MM.1S (cell line): ENCODE measurements at regions not wholly inside any gene's neighbourhood (a gene's known extent, or its start where the extent isn't known, plus 50 kb on each side); places are given as distances from the start of the nearest gene placed in this dataset.

Experiments used
- DNase-seq: peaks from one replicate; pipeline ENCODE4 v3.0.0-alpha.2; 2015
- H2AFZ ChIP-seq: fragments of 300-600 bp; sonication (generic); 2 replicates; pipeline ENCODE4 v1.6.0; 2016; ENCODE audit warnings: antibody characterized with exemption, low read length
- H3F3A ChIP-seq: fragments of 300-600 bp; sonication (generic); 2 replicates; pipeline ENCODE4 v1.6.1; 2016; ENCODE audit warnings: mild to moderate bottlenecking, antibody characterized with exemption, low read length, moderate library complexity, mixed read lengths; ENCODE audit not compliant: insufficient read depth
- H3K27ac ChIP-seq: fragments of 300-600 bp; sonication (generic); 2 replicates; pipeline ENCODE4 v1.5.1; 2016; ENCODE audit warnings: mild to moderate bottlenecking, low read length
- H3K27me3 ChIP-seq: fragments of 300-600 bp; sonication (generic); replicated peaks from 2 replicates; pipeline ENCODE4 v1.6.0; 2016; ENCODE audit warnings: low read length; ENCODE audit not compliant: insufficient read depth
- H3K36me3 ChIP-seq: fragments of 300-600 bp; sonication (generic); replicated peaks from 2 replicates; pipeline ENCODE4 v1.6.1; 2016; ENCODE audit warnings: mild to moderate bottlenecking, low read length, mixed read lengths; ENCODE audit not compliant: insufficient read depth
- H3K4me1 ChIP-seq: fragments of 300-600 bp; sonication (generic); 2 replicates; pipeline ENCODE4 v1.6.1; 2016; ENCODE audit warnings: low read length, mixed read lengths
- H3K4me2 ChIP-seq: fragments of 300-600 bp; sonication (generic); 2 replicates; pipeline ENCODE4 v1.6.0; 2016; ENCODE audit warnings: low read depth, low read length
- H3K4me3 ChIP-seq: fragments of 300-600 bp; sonication (generic); 2 replicates; pipeline ENCODE4 v1.5.1; 2016; ENCODE audit warnings: low read length, mixed read lengths
- H3K79me2 ChIP-seq: fragments of 300-600 bp; sonication (generic); 2 replicates; pipeline ENCODE4 v1.6.1; 2016; ENCODE audit warnings: mixed run types, low read length, mixed read lengths
- H3K9ac ChIP-seq: fragments of 300-600 bp; sonication (generic); 2 replicates; pipeline ENCODE4 v1.6.1; 2016; ENCODE audit warnings: low read length, mixed read lengths
- H3K9me2 ChIP-seq: fragments of 300-600 bp; sonication (generic); replicated peaks from 2 replicates; pipeline ENCODE4 v1.6.1; 2016; ENCODE audit warnings: mild to moderate bottlenecking, low read length, mixed read lengths; ENCODE audit not compliant: insufficient read depth
- H3K9me3 ChIP-seq: fragments of 300-600 bp; sonication (generic); replicated peaks from 2 replicates; pipeline ENCODE4 v1.6.1; 2016; ENCODE audit warnings: mild to moderate bottlenecking, low read length, mixed read lengths; ENCODE audit not compliant: insufficient read depth
- H4K20me1 ChIP-seq: fragments of 300-600 bp; sonication (generic); 2 replicates; pipeline ENCODE4 v1.6.1; 2016; ENCODE audit warnings: mild to moderate bottlenecking, low read length, moderate library complexity, mixed read lengths; ENCODE audit not compliant: insufficient read depth
- CTCF ChIP-seq: fragments of 300-600 bp; sonication (generic); IDR thresholded peaks from 2 replicates; pipeline ENCODE4 v1.5.1; 2016; ENCODE audit warnings: antibody characterized with exemption, low read length, mixed read lengths
- EZH2 ChIP-seq: fragments of 300-600 bp; sonication (generic); optimal IDR thresholded peaks from 2 replicates; pipeline ENCODE3; 2017; ENCODE audit warnings: low read depth, mild to moderate bottlenecking, antibody characterized with exemption, low read length, mixed read lengths
- EZH2phosphoT487 ChIP-seq: fragments of 300-600 bp; sonication (generic); IDR thresholded peaks from 2 replicates; pipeline ENCODE4 v1.6.1; 2018; ENCODE audit warnings: antibody characterized with exemption, low read length

GRCh38 chr5:168054091-168054490 lies 237.4 kb upstream of the WWC1 start:
- Histone ChIP-seq H3K4me3 (no peak overlapping the region), H3K4me1 (no peaks in the 10 kb centered on the region), H3K36me3 (no peaks in the 10 kb centered on the region)

GRCh38 chr5:168055141-168055683 lies 236.2 kb upstream of the WWC1 start:
- TF ChIP-seq EZH2 (no peak), EZH2phosphoT487 (no peak)
- H3K79me2 ChIP-seq: no peaks in the 10 kb centered on the region
- no peak overlapping the region for H3K4me3 ChIP-seq
- H3K27me3 ChIP-seq: no peaks in the 10 kb centered on the region
- no peak for DNase-seq
- no peak overlapping the region for H2AFZ ChIP-seq
- no peak overlapping the region for H3K9ac ChIP-seq
- H3K4me1 ChIP-seq: no peaks in the 10 kb centered on the region
- H3K36me3 ChIP-seq: no peaks in the 10 kb centered on the region
- no peak overlapping the region for H3K4me2 ChIP-seq
- H4K20me1 ChIP-seq: no peaks in the 10 kb centered on the region
- H3K9me3 ChIP-seq: no peaks in the 10 kb centered on the region
- H3K27ac ChIP-seq: no peak overlapping the region
- H3F3A ChIP-seq: no peaks in the 10 kb centered on the region
- no peaks in the 10 kb centered on the region for H3K9me2 ChIP-seq

More at GRCh38 chr5:168054091-168054490, 237.4 kb upstream of the WWC1 start:
- no peaks in the 10 kb centered on the region for H3K27me3 ChIP-seq
- no peak overlapping the region for H3K9ac ChIP-seq
- H4K20me1 ChIP-seq: no peaks in the 10 kb centered on the region
- no peak for DNase-seq
- TF ChIP-seq CTCF: no peak
- TF ChIP-seq EZH2: no peak
- no peak for TF ChIP-seq EZH2phosphoT487
- no peak overlapping the region for H3K27ac ChIP-seq
- H3K9me2 ChIP-seq: no peaks in the 10 kb centered on the region
- H3F3A ChIP-seq: no peaks in the 10 kb centered on the region
- no peaks in the 10 kb centered on the region for H3K79me2 ChIP-seq
- no peaks in the 10 kb centered on the region for H3K9me3 ChIP-seq
- H3K4me2 ChIP-seq: no peak overlapping the region
- H2AFZ ChIP-seq: no peak overlapping the region

- Histone ChIP-seq H4K20me1 (no peaks in the 10 kb centered on the region), H3K4me3 (no peak overlapping the region), H3K4me2 (no peak overlapping the region), H3K9ac (no peak overlapping the region), H3K4me1 (no peaks in the 10 kb centered on the region), H3K27me3 (no peaks in the 10 kb centered on the region), H3K27ac (no peak overlapping the region), H3F3A (no peaks in the 10 kb centered on the region), H3K36me3 (no peaks in the 10 kb centered on the region), H2AFZ (no peak overlapping the region), H3K9me2 (no peaks in the 10 kb centered on the region), H3K9me3 (no peaks in the 10 kb centered on the region), H3K79me2 (no peaks in the 10 kb centered on the region)
- TF ChIP-seq CTCF (no peak), EZH2 (no peak), EZH2phosphoT487 (no peak)
- DNase-seq: no peak
Observed at GRCh38 chr5:168055961-168056360, 235.5 kb upstream of the WWC1 start.

GRCh38 chr5:168056499-168057182 lies 234.8 kb upstream of the WWC1 start:
- H3K27me3 ChIP-seq: no peaks in the 10 kb centered on the region
- no peaks in the 10 kb centered on the region for H3K79me2 ChIP-seq
- no peak for DNase-seq
- no peak overlapping the region for H2AFZ ChIP-seq
- no peak overlapping the region for H3K4me2 ChIP-seq
- H4K20me1 ChIP-seq: no peaks in the 10 kb centered on the region
- H3F3A ChIP-seq: no peaks in the 10 kb centered on the region
- H3K27ac ChIP-seq: no peak overlapping the region
- H3K9me3 ChIP-seq: no peaks in the 10 kb centered on the region
- no peaks in the 10 kb centered on the region for H3K36me3 ChIP-seq
- H3K9me2 ChIP-seq: no peaks in the 10 kb centered on the region
- H3K4me1 ChIP-seq: no peaks in the 10 kb centered on the region
- TF ChIP-seq EZH2phosphoT487 (no peak), CTCF (no peak), EZH2 (no peak)
- H3K4me3 ChIP-seq: no peak overlapping the region
- H3K9ac ChIP-seq: no peak overlapping the region
